H1 (cell line): ENCODE measurements at regions not wholly inside any gene's neighbourhood (a gene's known extent, or its start where the extent isn't known, plus 50 kb on each side); places are given as distances from the start of the nearest gene placed in this dataset.

ENCODE experiments used
- CHD2 ChIP-seq: IDR thresholded peaks from 2 replicates; pipeline ENCODE4 v1.6.1; 2012; ENCODE audit warnings: low read length, improper control_type of control experiment
- JUN ChIP-seq: IDR thresholded peaks from 2 replicates; pipeline ENCODE4 v1.6.1; 2011; ENCODE audit warnings: low read depth, mild to moderate bottlenecking, improper control_type of control experiment, low read length
- JUND ChIP-seq: IDR thresholded peaks from 2 replicates; pipeline ENCODE4 v1.6.1; 2011; ENCODE audit warnings: mild to moderate bottlenecking, improper control_type of control experiment, low read length
- MAFK ChIP-seq: IDR thresholded peaks from 2 replicates; pipeline ENCODE4 v1.6.1; 2012; ENCODE audit warnings: low read depth, mild to moderate bottlenecking, improper control_type of control experiment, low read length
- NANOG ChIP-seq: IDR thresholded peaks from 2 replicates; pipeline ENCODE4 v1.6.1; 2011; ENCODE audit warnings: low read length, low read depth, mild to moderate bottlenecking, inconsistent platforms; ENCODE audit not compliant: insufficient read depth, poor library complexity, severe bottlenecking
- NRF1 ChIP-seq: IDR thresholded peaks from 2 replicates; pipeline ENCODE4 v1.6.1; 2011; ENCODE audit warnings: mild to moderate bottlenecking, low read depth, low read length, improper control_type of control experiment
- POLR2A ChIP-seq, 2 experiments: IDR thresholded peaks; 1 replicate in 1 of 2; 2 replicates in 1 of 2; pipeline ENCODE4 v1.6.1; 2011; ENCODE audit warnings: low read depth in 2 of 2, low read length in 2 of 2, mild to moderate bottlenecking in 2 of 2; ENCODE audit errors: control extremely low read depth in 1 of 2
- POLR2AphosphoS5 ChIP-seq: IDR thresholded peaks from 2 replicates; pipeline ENCODE4 v1.6.1; 2011; ENCODE audit warnings: low read depth, low read length
- RFX5 ChIP-seq: IDR thresholded peaks from 2 replicates; pipeline ENCODE4 v1.6.1; 2011; ENCODE audit warnings: low read depth, low read length, improper control_type of control experiment, borderline replicate concordance
- SP2 ChIP-seq: IDR thresholded peaks from 2 replicates; pipeline ENCODE4 v1.6.1; 2012; ENCODE audit warnings: mild to moderate bottlenecking, low read length, inconsistent platforms
- TCF12 ChIP-seq: IDR thresholded peaks from 2 replicates; pipeline ENCODE4 v1.6.1; 2011; ENCODE audit warnings: low read depth, mild to moderate bottlenecking, low read length
- TF ChIP-seq, protein P1 (sequence below), 3 experiments: IDR thresholded peaks; 1 replicate in 2 of 3; 2 replicates in 1 of 3; pipeline versions ENCODE4 v1.5.1 to v1.6.1; 2011; ENCODE audit warnings: low read length in 3 of 3, mild to moderate bottlenecking in 3 of 3, inconsistent platforms in 2 of 3, low read depth in 1 of 3, moderate library complexity in 1 of 3; ENCODE audit not compliant: insufficient read depth in 1 of 3; ENCODE audit errors: control extremely low read depth in 1 of 3
- TF ChIP-seq, protein P2 (sequence below): IDR thresholded peaks from 2 replicates; pipeline ENCODE4 v1.6.1; 2012; ENCODE audit warnings: low read length, inconsistent platforms
- TF ChIP-seq, protein P3 (sequence below): IDR thresholded peaks from 2 replicates; pipeline ENCODE4 v1.6.1; 2011; ENCODE audit warnings: low read length, improper control_type of control experiment

DNA sequence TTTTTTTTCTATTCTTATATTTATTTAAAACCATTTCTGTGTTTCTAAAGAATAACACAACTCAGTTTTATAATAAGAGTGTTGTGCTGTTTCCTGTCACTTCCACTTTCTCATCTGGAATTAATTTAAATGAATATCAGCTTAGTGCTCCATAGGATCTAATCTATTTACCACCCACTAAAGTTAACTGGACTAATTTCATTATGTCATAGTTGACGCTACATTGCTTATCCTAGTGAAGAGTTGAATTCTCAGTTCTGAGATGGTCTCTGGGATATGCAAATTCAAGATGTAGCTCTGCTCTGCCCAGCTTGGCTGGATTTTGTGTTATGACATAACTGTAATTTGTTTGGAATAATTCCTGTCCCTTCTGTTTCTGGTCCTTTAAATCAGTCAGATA, 380.1 kb downstream of the METTL15 start:
- TF ChIP-seq, protein P1, sequence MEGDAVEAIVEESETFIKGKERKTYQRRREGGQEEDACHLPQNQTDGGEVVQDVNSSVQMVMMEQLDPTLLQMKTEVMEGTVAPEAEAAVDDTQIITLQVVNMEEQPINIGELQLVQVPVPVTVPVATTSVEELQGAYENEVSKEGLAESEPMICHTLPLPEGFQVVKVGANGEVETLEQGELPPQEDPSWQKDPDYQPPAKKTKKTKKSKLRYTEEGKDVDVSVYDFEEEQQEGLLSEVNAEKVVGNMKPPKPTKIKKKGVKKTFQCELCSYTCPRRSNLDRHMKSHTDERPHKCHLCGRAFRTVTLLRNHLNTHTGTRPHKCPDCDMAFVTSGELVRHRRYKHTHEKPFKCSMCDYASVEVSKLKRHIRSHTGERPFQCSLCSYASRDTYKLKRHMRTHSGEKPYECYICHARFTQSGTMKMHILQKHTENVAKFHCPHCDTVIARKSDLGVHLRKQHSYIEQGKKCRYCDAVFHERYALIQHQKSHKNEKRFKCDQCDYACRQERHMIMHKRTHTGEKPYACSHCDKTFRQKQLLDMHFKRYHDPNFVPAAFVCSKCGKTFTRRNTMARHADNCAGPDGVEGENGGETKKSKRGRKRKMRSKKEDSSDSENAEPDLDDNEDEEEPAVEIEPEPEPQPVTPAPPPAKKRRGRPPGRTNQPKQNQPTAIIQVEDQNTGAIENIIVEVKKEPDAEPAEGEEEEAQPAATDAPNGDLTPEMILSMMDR (IDR thresholded peaks at IDR 0.05; ENCODE audit: control extremely low read depth in 1 of 3, insufficient read depth in 1 of 3, low read depth in 1 of 3, low read length in 3 of 3): no peak
- TF ChIP-seq NANOG (no peak), NRF1 (no peak), POLR2A (IDR thresholded peaks at IDR 0.05; ENCODE audit: control extremely low read depth in 1 of 2, low read depth in 2 of 2, low read length in 2 of 2) (no peak), POLR2AphosphoS5 (no peak), CHD2 (no peak), JUND (no peak), TCF12 (no peak), JUN (no peak), SP2 (no peak), MAFK (no peak), RFX5 (no peak)
- TF ChIP-seq, protein P2, sequence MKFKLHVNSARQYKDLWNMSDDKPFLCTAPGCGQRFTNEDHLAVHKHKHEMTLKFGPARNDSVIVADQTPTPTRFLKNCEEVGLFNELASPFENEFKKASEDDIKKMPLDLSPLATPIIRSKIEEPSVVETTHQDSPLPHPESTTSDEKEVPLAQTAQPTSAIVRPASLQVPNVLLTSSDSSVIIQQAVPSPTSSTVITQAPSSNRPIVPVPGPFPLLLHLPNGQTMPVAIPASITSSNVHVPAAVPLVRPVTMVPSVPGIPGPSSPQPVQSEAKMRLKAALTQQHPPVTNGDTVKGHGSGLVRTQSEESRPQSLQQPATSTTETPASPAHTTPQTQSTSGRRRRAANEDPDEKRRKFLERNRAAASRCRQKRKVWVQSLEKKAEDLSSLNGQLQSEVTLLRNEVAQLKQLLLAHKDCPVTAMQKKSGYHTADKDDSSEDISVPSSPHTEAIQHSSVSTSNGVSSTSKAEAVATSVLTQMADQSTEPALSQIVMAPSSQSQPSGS: no peak
- TF ChIP-seq, protein P3, sequence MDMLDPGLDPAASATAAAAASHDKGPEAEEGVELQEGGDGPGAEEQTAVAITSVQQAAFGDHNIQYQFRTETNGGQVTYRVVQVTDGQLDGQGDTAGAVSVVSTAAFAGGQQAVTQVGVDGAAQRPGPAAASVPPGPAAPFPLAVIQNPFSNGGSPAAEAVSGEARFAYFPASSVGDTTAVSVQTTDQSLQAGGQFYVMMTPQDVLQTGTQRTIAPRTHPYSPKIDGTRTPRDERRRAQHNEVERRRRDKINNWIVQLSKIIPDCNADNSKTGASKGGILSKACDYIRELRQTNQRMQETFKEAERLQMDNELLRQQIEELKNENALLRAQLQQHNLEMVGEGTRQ: no peak
